GM12873 (cell line): ENCODE measurements at regions not wholly inside any gene's neighbourhood (a gene's known extent, or its start where the extent isn't known, plus 50 kb on each side); places are given as distances from the start of the nearest gene placed in this dataset.

Experiments used
- TF ChIP-seq, protein P1 (sequence below): IDR thresholded peaks from 2 replicates; pipeline ENCODE4 v1.5.1; 2012; ENCODE audit warnings: low read depth, mild to moderate bottlenecking, moderate library complexity, low read length, control low read depth; ENCODE audit not compliant: insufficient read depth; ENCODE audit errors: missing control alignments

DNA sequence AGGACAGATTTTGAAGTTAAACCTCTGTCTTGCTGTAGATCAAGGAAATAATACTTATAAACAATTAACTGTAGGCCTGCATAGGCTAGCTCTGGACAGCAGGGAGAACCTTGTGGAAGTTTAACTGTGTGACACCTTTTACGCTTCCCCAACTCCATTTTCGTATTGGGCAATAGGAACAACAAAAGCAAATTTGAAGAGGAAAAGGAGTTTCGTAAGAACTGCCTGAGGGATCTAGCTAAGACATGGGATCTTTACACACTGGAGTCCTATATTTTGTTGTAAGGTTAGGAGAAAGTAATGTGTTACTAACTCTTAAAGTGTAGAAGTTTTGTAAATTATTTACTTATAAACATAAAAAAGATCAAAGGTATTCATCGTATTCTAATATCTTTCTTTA lies 324.9 kb upstream of the CASK start:
- TF ChIP-seq, protein P1, sequence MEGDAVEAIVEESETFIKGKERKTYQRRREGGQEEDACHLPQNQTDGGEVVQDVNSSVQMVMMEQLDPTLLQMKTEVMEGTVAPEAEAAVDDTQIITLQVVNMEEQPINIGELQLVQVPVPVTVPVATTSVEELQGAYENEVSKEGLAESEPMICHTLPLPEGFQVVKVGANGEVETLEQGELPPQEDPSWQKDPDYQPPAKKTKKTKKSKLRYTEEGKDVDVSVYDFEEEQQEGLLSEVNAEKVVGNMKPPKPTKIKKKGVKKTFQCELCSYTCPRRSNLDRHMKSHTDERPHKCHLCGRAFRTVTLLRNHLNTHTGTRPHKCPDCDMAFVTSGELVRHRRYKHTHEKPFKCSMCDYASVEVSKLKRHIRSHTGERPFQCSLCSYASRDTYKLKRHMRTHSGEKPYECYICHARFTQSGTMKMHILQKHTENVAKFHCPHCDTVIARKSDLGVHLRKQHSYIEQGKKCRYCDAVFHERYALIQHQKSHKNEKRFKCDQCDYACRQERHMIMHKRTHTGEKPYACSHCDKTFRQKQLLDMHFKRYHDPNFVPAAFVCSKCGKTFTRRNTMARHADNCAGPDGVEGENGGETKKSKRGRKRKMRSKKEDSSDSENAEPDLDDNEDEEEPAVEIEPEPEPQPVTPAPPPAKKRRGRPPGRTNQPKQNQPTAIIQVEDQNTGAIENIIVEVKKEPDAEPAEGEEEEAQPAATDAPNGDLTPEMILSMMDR, result no peak

DNA sequence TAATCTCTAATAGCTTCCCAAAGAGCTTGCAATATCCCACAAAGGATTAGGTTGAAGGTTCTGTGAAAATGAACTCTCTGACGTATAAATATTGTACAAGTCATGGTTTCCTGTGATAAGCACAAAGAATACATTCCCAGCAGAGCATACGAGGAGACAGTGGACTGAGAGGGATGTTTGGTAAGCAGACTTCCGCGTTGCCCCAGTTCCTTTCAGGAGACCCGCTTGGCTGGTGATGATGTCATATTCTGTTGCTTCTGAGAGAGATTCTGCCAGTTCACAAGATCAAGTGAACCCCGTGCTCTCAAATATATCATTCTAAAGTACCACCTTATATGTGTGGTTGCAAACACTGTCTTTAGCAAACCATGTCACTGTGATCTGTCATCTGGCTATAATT lies 323.9 kb upstream of the CASK start:
- TF ChIP-seq, protein P1, result no peak

DNA sequence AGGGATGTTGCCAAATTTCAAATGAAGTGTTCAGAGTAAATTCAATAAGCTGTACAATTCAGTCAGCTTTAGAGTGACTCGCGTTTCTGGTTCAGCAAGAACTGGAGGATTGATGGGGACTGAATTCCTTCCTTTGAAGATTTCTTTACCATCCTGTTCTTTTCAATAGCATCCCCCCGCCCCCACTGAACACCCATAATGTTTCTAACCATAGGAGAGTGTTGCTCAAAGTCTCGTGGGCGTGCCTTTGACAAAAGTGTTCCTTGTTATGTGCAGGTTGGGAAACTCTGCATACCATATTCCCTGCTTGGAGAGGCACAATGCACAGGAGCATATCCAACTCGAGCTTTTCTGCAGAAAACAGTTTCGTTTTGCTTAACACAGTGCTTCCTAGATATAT lies 323.5 kb upstream of the CASK start:
- TF ChIP-seq, protein P1, result no peak

DNA sequence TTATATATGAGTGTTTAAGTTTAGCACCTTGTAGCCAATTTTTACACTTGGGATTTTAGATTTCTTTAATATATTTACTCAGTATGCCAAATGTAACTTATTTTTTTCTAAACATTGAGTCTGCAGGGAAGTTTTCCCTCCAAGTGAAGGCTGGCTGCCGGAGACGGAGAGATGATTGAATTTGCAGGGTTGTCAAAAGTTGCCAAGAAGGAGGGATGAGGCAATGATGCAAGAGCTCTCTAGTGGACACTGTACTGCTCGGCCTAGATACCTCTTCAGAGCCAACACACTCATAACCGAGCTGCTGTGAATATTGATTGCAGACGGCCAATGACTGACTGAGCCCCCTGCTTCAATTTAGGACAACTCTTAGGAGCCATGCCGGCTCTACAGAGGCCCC lies 318.6 kb upstream of the CASK start:
- TF ChIP-seq, protein P1, result no peak

DNA sequence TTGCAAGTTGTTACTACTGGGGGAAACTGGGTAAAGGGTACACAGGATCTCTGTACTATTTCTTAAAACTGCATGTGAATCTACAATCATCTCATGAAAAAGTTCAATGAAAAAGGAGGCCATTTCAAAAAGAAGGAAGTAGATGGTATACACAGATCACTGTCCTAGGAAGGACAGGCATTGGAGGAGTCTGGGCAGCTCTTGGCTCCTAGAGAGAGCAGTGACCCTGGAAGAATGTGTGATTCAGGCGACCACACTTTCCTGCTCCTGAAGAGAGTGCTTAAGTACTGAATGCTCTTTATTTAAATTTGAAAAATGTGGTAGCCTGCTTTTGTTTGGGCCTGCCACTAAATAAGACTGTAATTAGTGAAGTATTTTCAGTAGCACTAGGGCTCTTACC lies 318.1 kb upstream of the CASK start:
- TF ChIP-seq, protein P1, result no peak

DNA sequence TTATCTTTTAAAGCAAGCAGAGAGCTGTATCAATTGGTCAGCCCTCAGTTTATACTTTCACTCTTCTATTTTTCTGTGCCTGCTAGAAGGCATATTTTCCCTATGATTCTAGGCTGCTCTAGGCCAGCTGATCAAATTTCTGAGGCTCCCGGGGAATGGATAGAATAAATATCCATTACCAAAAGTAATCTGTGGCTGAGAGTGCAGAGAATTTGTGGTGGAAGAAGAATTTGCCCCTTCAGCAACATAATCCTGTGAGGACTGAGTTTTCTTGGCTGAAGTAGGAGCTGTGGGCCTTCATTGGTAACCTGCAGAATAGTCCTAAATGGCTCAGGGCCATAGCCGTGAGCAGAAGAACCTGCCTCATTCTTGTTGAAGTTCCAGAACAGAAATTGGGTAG lies 314.6 kb upstream of the CASK start:
- TF ChIP-seq, protein P1, result no peak

DNA sequence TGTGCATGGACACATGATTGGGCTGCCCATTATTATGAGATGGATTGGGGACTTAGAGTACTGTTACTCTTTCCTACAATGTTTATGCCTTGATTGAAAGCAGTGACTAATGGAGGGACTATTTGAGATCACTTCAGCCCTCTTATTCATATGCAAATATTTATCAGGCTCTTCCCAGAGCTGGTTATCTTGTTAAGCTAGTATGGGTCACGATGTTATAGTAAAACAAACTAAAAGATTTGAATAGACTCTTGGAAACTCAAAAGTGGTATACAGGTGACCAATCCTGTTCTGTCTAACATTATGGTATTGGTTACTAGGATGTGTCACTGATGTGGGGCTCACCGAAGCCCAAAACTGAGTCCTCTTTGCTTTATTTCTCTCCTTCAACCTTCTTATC lies 306.2 kb upstream of the CASK start:
- TF ChIP-seq, protein P1, result no peak
